DND-41 (cell line): ENCODE measurements at regions not wholly inside any gene's neighbourhood (a gene's known extent, or its start where the extent isn't known, plus 50 kb on each side); places are given as distances from the start of the nearest gene placed in this dataset.

ENCODE experiments used
- EZH2 ChIP-seq: IDR thresholded peaks from 3 replicates; pipeline ENCODE4 v1.6.1; 2012; ENCODE audit warnings: borderline replicate concordance, low read depth, mild to moderate bottlenecking, moderate library complexity, low read length, inconsistent platforms; ENCODE audit not compliant: severe bottlenecking
- TF ChIP-seq, protein P1 (sequence below): IDR thresholded peaks from 2 replicates; pipeline ENCODE4 v1.5.1; 2012; ENCODE audit warnings: borderline replicate concordance, low read length, moderate library complexity, mild to moderate bottlenecking; ENCODE audit not compliant: poor library complexity, severe bottlenecking; ENCODE audit errors: extremely low read depth

- TF ChIP-seq, protein P1, sequence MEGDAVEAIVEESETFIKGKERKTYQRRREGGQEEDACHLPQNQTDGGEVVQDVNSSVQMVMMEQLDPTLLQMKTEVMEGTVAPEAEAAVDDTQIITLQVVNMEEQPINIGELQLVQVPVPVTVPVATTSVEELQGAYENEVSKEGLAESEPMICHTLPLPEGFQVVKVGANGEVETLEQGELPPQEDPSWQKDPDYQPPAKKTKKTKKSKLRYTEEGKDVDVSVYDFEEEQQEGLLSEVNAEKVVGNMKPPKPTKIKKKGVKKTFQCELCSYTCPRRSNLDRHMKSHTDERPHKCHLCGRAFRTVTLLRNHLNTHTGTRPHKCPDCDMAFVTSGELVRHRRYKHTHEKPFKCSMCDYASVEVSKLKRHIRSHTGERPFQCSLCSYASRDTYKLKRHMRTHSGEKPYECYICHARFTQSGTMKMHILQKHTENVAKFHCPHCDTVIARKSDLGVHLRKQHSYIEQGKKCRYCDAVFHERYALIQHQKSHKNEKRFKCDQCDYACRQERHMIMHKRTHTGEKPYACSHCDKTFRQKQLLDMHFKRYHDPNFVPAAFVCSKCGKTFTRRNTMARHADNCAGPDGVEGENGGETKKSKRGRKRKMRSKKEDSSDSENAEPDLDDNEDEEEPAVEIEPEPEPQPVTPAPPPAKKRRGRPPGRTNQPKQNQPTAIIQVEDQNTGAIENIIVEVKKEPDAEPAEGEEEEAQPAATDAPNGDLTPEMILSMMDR = no peak
- no peak for TF ChIP-seq EZH2
Measured at GRCh38 chr3:4197670-4198069, 105.5 kb upstream of the SETMAR start.
